ENCODE measurements at regions not wholly inside any gene's neighbourhood (a gene's known extent, or its start where the extent isn't known, plus 50 kb on each side); places are given as distances from the start of the nearest gene placed in this dataset.

- no peak for TF ChIP-seq ZNF274 (IDR thresholded peaks at IDR 0.05; ENCODE audit: low read depth, low read length)
- no peak for TF ChIP-seq YY1 (IDR thresholded peaks at IDR 0.05; ENCODE audit: insufficient read depth, insufficient read length)
- TF ChIP-seq SUZ12 (IDR thresholded peaks at IDR 0.05; ENCODE audit: extremely low read depth, insufficient read depth, insufficient read length): no peak
- Histone ChIP-seq H3K27me3 (ENCODE audit: insufficient read depth, insufficient read length) (no peaks in the 10 kb centered on the region), H3K4me3 (ENCODE audit: insufficient read length, low read depth) (no peak overlapping the region), H3K36me3 (ENCODE audit: insufficient read depth, insufficient read length, low read length) (no peaks in the 10 kb centered on the region), H3K4me1 (ENCODE audit: insufficient read depth, insufficient read length) (no peaks in the 10 kb centered on the region), H3K9me3 (ENCODE audit: insufficient read depth, low read length) (no peaks in the 10 kb centered on the region), H3K9ac (ENCODE audit: insufficient read length, low read depth) (no peak overlapping the region)
- peak; percentile 15 for DNase-seq (ENCODE audit: low read depth, low spot score)
Measured at GRCh38 chr12:59194794-59195193, 274.5 kb upstream of the LRIG3 start.

GRCh38 chr12:59193476-59194050, 273.3 kb upstream of the LRIG3 start:
- no peaks in the 10 kb centered on the region for H3K36me3 ChIP-seq (ENCODE audit: insufficient read depth, insufficient read length, low read length)
- no peak for TF ChIP-seq SUZ12 (IDR thresholded peaks at IDR 0.05; ENCODE audit: extremely low read depth, insufficient read depth, insufficient read length)
- TF ChIP-seq ZNF274 (IDR thresholded peaks at IDR 0.05; ENCODE audit: low read depth, low read length): no peak
- no peak for TF ChIP-seq YY1 (IDR thresholded peaks at IDR 0.05; ENCODE audit: insufficient read depth, insufficient read length)

GRCh38 chr12:59191372-59191771, 271.1 kb upstream of the LRIG3 start:
- Histone ChIP-seq H3K36me3 (ENCODE audit: insufficient read depth, insufficient read length, low read length) (no peaks in the 10 kb centered on the region), H3K9me3 (ENCODE audit: insufficient read depth, low read length) (no peaks in the 10 kb centered on the region), H3K27me3 (ENCODE audit: insufficient read depth, insufficient read length) (no peaks in the 10 kb centered on the region), H3K9ac (ENCODE audit: insufficient read length, low read depth) (no peak overlapping the region), H3K4me3 (ENCODE audit: insufficient read length, low read depth) (no peak overlapping the region), H3K4me1 (ENCODE audit: insufficient read depth, insufficient read length) (no peaks in the 10 kb centered on the region)
- TF ChIP-seq YY1 (IDR thresholded peaks at IDR 0.05; ENCODE audit: insufficient read depth, insufficient read length) (no peak), ZNF274 (IDR thresholded peaks at IDR 0.05; ENCODE audit: low read depth, low read length) (no peak), SUZ12 (IDR thresholded peaks at IDR 0.05; ENCODE audit: extremely low read depth, insufficient read depth, insufficient read length) (no peak)
- no peak for DNase-seq (ENCODE audit: low read depth, low spot score)

More at GRCh38 chr12:59193476-59194050, 273.3 kb upstream of the LRIG3 start:
- no peak overlapping the region for H3K9ac ChIP-seq (ENCODE audit: insufficient read length, low read depth)
- H3K27me3 ChIP-seq (ENCODE audit: insufficient read depth, insufficient read length): no peaks in the 10 kb centered on the region
- no peaks in the 10 kb centered on the region for H3K9me3 ChIP-seq (ENCODE audit: insufficient read depth, low read length)
- DNase-seq (ENCODE audit: low read depth, low spot score): no peak
- no peak overlapping the region for H3K4me3 ChIP-seq (ENCODE audit: insufficient read length, low read depth)
- no peaks in the 10 kb centered on the region for H3K4me1 ChIP-seq (ENCODE audit: insufficient read depth, insufficient read length)

GRCh38 chr12:59186451-59186850, 266.1 kb upstream of the LRIG3 start:
- no peaks in the 10 kb centered on the region for H3K4me1 ChIP-seq (ENCODE audit: insufficient read depth, insufficient read length)
- H3K9ac ChIP-seq (ENCODE audit: insufficient read length, low read depth): no peak overlapping the region
- H3K9me3 ChIP-seq (ENCODE audit: insufficient read depth, low read length): no peaks in the 10 kb centered on the region
- no peaks in the 10 kb centered on the region for H3K27me3 ChIP-seq (ENCODE audit: insufficient read depth, insufficient read length)
- H3K36me3 ChIP-seq (ENCODE audit: insufficient read depth, insufficient read length, low read length): no peaks in the 10 kb centered on the region
- no peak for DNase-seq (ENCODE audit: low read depth, low spot score)
- H3K4me3 ChIP-seq (ENCODE audit: insufficient read length, low read depth): no peak overlapping the region
- TF ChIP-seq ZNF274 (IDR thresholded peaks at IDR 0.05; ENCODE audit: low read depth, low read length): no peak
- no peak for TF ChIP-seq YY1 (IDR thresholded peaks at IDR 0.05; ENCODE audit: insufficient read depth, insufficient read length)
- no peak for TF ChIP-seq SUZ12 (IDR thresholded peaks at IDR 0.05; ENCODE audit: extremely low read depth, insufficient read depth, insufficient read length)

GRCh38 chr12:59185295-59185694, 265.0 kb upstream of the LRIG3 start:
- H3K27me3 ChIP-seq (ENCODE audit: insufficient read depth, insufficient read length): no peaks in the 10 kb centered on the region
- H3K36me3 ChIP-seq (ENCODE audit: insufficient read depth, insufficient read length, low read length): no peaks in the 10 kb centered on the region
- no peak for TF ChIP-seq YY1 (IDR thresholded peaks at IDR 0.05; ENCODE audit: insufficient read depth, insufficient read length)
- no peak for TF ChIP-seq ZNF274 (IDR thresholded peaks at IDR 0.05; ENCODE audit: low read depth, low read length)
- no peak for TF ChIP-seq SUZ12 (IDR thresholded peaks at IDR 0.05; ENCODE audit: extremely low read depth, insufficient read depth, insufficient read length)
- no peaks in the 10 kb centered on the region for H3K4me1 ChIP-seq (ENCODE audit: insufficient read depth, insufficient read length)
- DNase-seq (ENCODE audit: low read depth, low spot score): no peak
- no peak overlapping the region for H3K9ac ChIP-seq (ENCODE audit: insufficient read length, low read depth)
- no peaks in the 10 kb centered on the region for H3K9me3 ChIP-seq (ENCODE audit: insufficient read depth, low read length)
- H3K4me3 ChIP-seq (ENCODE audit: insufficient read length, low read depth): no peak overlapping the region

GRCh38 chr12:59182658-59183455, 262.6 kb upstream of the LRIG3 start:
- no peak for TF ChIP-seq ZNF274 (IDR thresholded peaks at IDR 0.05; ENCODE audit: low read depth, low read length)
- TF ChIP-seq SUZ12 (IDR thresholded peaks at IDR 0.05; ENCODE audit: extremely low read depth, insufficient read depth, insufficient read length): no peak
- no peak for TF ChIP-seq YY1 (IDR thresholded peaks at IDR 0.05; ENCODE audit: insufficient read depth, insufficient read length)
- Histone ChIP-seq H3K4me1 (ENCODE audit: insufficient read depth, insufficient read length) (no peaks in the 10 kb centered on the region), H3K9me3 (ENCODE audit: insufficient read depth, low read length) (0 out of 2 replicates have a peak, but pooled peaks cover under 1% of the 10 kb centered on the region), H3K4me3 (ENCODE audit: insufficient read length, low read depth) (no peak overlapping the region), H3K9ac (ENCODE audit: insufficient read length, low read depth) (no peak overlapping the region), H3K27me3 (ENCODE audit: insufficient read depth, insufficient read length) (no peaks in the 10 kb centered on the region), H3K36me3 (ENCODE audit: insufficient read depth, insufficient read length, low read length) (no peaks in the 10 kb centered on the region)
- DNase-seq (ENCODE audit: low read depth, low spot score): no peak

GRCh38 chr12:59182191-59182590, 261.9 kb upstream of the LRIG3 start:
- Histone ChIP-seq H3K4me1 (ENCODE audit: insufficient read depth, insufficient read length) (no peaks in the 10 kb centered on the region), H3K9me3 (ENCODE audit: insufficient read depth, low read length) (peaks cover 7% of the 10 kb centered on the region; the same call in 1 of the 2 replicates), H3K9ac (ENCODE audit: insufficient read length, low read depth) (no peak overlapping the region), H3K27me3 (ENCODE audit: insufficient read depth, insufficient read length) (no peaks in the 10 kb centered on the region), H3K36me3 (ENCODE audit: insufficient read depth, insufficient read length, low read length) (no peaks in the 10 kb centered on the region), H3K4me3 (ENCODE audit: insufficient read length, low read depth) (no peak overlapping the region)
- TF ChIP-seq YY1 (IDR thresholded peaks at IDR 0.05; ENCODE audit: insufficient read depth, insufficient read length) (no peak), SUZ12 (IDR thresholded peaks at IDR 0.05; ENCODE audit: extremely low read depth, insufficient read depth, insufficient read length) (no peak), ZNF274 (IDR thresholded peaks at IDR 0.05; ENCODE audit: low read depth, low read length) (no peak)
- DNase-seq (ENCODE audit: low read depth, low spot score): no peak

All from NT2/D1 (cell line).